ENCODE measurements at regions not wholly inside any gene's neighbourhood (a gene's known extent, or its start where the extent isn't known, plus 50 kb on each side); places are given as distances from the start of the nearest gene placed in this dataset.

- H3K36me3 ChIP-seq (ENCODE audit: insufficient read depth), result no peaks in the 10 kb centered on the region
- Mint-ChIP-seq H3K4me1 (no peaks in the 10 kb centered on the region), H3K36me3 (ENCODE audit: low read depth) (peaks cover 16% of the 10 kb centered on the region), H3K9me3 (peaks cover 41% of the 10 kb centered on the region), H3K27me3 (ENCODE audit: insufficient read depth, low read depth, poor library complexity) (peaks cover 1% of the 10 kb centered on the region), H3K27ac (no peak overlapping the region), H3K4me3 (no peak overlapping the region)
- no peak for ATAC-seq
- H3K27me3 ChIP-seq (ENCODE audit: insufficient read depth), result no peaks in the 10 kb centered on the region
- no peaks in the 10 kb centered on the region for H3K4me1 ChIP-seq (ENCODE audit: insufficient read depth)
- no peak for DNase-seq (ENCODE audit: low spot score)
- no peaks in the 10 kb centered on the region for H4K20me1 ChIP-seq (replicated peaks; ENCODE audit: insufficient read depth)
- TF ChIP-seq REST (IDR thresholded peaks at IDR 0.05; ENCODE audit: unreplicated experiment), result no peak
- no peak for TF ChIP-seq ZNF331 (CRISPR knock-in tag; IDR thresholded peaks at IDR 0.05; ENCODE audit: low read depth)
- no peak for TF ChIP-seq EZH2phosphoT487 (IDR thresholded peaks at IDR 0.05; ENCODE audit: unreplicated experiment)
- no peak for TF ChIP-seq EZH2 (IDR thresholded peaks at IDR 0.05; ENCODE audit: low read depth, unreplicated experiment)
- TF ChIP-seq CREB1 (CRISPR knock-in tag; IDR thresholded peaks at IDR 0.05; ENCODE audit: low read depth), result no peak
- TF ChIP-seq ZNF462 (CRISPR knock-in tag; IDR thresholded peaks at IDR 0.05), result no peak
- H3F3A ChIP-seq (replicated peaks; ENCODE audit: low read depth), result no peaks in the 10 kb centered on the region
- no peak overlapping the region for H3K27ac ChIP-seq (ENCODE audit: low read depth)
- H3K4me3 ChIP-seq, result no peak overlapping the region
- no peaks in the 10 kb centered on the region for H3K9me2 ChIP-seq (ENCODE audit: insufficient read depth)
- H3K4me2 ChIP-seq, result no peak overlapping the region
- no peaks in the 10 kb centered on the region for H3K79me2 ChIP-seq (replicated peaks; ENCODE audit: insufficient read depth)
- H2AFZ ChIP-seq, result no peak overlapping the region
Observed at GRCh38 chr2:125886153-125886552, 769.8 kb upstream of the GYPC start.
